ENCODE measurements at regions not wholly inside any gene's neighbourhood (a gene's known extent, or its start where the extent isn't known, plus 50 kb on each side); places are given as distances from the start of the nearest gene placed in this dataset.

DNA sequence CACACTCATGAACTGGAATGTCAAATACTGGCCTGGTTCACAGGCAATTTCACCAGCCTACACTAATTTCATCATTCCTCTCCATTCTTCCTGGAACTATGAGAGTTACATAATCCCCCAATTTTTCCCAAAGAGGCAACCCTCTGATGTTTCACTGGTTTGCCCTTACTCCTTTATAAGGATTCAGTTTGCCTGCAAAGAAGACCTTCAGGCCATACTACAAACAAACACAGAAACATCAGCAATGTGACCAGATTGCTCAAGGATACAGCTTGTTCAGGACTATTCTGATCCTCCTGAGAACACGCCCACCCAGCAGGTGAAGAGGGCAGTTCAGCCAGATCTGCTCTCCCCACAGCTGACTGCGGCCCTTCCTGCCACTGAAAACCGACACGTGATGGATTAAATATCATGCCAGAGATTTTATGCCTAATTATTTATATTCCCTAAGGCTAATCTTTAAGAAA is 215.5 kb downstream of the ETAA1 start:
- no peak for TF ChIP-seq JUN (IDR thresholded peaks at IDR 0.05; ENCODE audit: borderline replicate concordance, insufficient read depth, insufficient read length, low read depth)
- no peak for TF ChIP-seq MYC (IDR thresholded peaks at IDR 0.05; ENCODE audit: low read depth, low read length)
- no peak for TF ChIP-seq FOS (IDR thresholded peaks at IDR 0.05; ENCODE audit: borderline replicate concordance, insufficient read depth, low read length)
- no peak for TF ChIP-seq POLR2AphosphoS5 (IDR thresholded peaks at IDR 0.05; ENCODE audit: insufficient read depth, low read depth, low read length)
- TF ChIP-seq GATA2 (IDR thresholded peaks at IDR 0.05; ENCODE audit: insufficient read depth, insufficient read length, low read depth, low read length): no peak
- TF ChIP-seq, protein P1, sequence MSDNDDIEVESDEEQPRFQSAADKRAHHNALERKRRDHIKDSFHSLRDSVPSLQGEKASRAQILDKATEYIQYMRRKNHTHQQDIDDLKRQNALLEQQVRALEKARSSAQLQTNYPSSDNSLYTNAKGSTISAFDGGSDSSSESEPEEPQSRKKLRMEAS (IDR thresholded peaks at IDR 0.05; ENCODE audit: insufficient read depth, insufficient read length): no peak
- TF ChIP-seq EZH2 (IDR thresholded peaks at IDR 0.05; ENCODE audit: borderline replicate concordance, low read depth, low read length, severe bottlenecking): no peak
- TF ChIP-seq, protein P2, sequence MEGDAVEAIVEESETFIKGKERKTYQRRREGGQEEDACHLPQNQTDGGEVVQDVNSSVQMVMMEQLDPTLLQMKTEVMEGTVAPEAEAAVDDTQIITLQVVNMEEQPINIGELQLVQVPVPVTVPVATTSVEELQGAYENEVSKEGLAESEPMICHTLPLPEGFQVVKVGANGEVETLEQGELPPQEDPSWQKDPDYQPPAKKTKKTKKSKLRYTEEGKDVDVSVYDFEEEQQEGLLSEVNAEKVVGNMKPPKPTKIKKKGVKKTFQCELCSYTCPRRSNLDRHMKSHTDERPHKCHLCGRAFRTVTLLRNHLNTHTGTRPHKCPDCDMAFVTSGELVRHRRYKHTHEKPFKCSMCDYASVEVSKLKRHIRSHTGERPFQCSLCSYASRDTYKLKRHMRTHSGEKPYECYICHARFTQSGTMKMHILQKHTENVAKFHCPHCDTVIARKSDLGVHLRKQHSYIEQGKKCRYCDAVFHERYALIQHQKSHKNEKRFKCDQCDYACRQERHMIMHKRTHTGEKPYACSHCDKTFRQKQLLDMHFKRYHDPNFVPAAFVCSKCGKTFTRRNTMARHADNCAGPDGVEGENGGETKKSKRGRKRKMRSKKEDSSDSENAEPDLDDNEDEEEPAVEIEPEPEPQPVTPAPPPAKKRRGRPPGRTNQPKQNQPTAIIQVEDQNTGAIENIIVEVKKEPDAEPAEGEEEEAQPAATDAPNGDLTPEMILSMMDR (IDR thresholded peaks at IDR 0.05; ENCODE audit: extremely low read depth in 1 of 2, insufficient read depth in 1 of 2, low read depth in 1 of 2, low read length in 2 of 2): no peak
- TF ChIP-seq POLR2A (IDR thresholded peaks at IDR 0.05; ENCODE audit: low read depth, low read length): no peak
- POLR2A ChIA-PET: no interaction called here
- no TSS peak for BruUV-seq (replicated peaks)
- Histone ChIP-seq H3K4me1 (ENCODE audit: control insufficient read depth, extremely low read depth, insufficient read depth, low read length) (peaks cover 6% of the 10 kb centered on the region), H3K9me1 (replicated peaks; ENCODE audit: control insufficient read depth, extremely low read depth, insufficient read depth, low read length) (peaks cover 2% of the 10 kb centered on the region), H3K27ac (ENCODE audit: insufficient read depth, low read depth, low read length) (no peak overlapping the region), H3K27me3 (ENCODE audit: control insufficient read depth in 2 of 2, insufficient read depth in 2 of 2, low read length in 2 of 2) (no peaks in the 10 kb centered on the region), H3K79me2 (ENCODE audit: control insufficient read depth, insufficient read depth, low read length) (no peaks in the 10 kb centered on the region), H2AFZ (ENCODE audit: low read depth, low read length) (no peak overlapping the region), H3K9ac (replicated peaks; ENCODE audit: extremely low read depth, insufficient read depth, low read length) (no peak overlapping the region), H3K4me2 (ENCODE audit: insufficient read depth, low read length) (no peak overlapping the region), H4K20me1 (replicated peaks; ENCODE audit: control insufficient read depth, extremely low read depth, insufficient read depth, low read length) (no peaks in the 10 kb centered on the region), H3K9me3 (replicated peaks; ENCODE audit: control insufficient read depth, insufficient read depth, low read length) (no peaks in the 10 kb centered on the region), H3K36me3 (ENCODE audit: control insufficient read depth in 2 of 2, extremely low read depth in 1 of 2, insufficient read depth in 2 of 2, low read length in 2 of 2) (no peaks in the 10 kb centered on the region), H3K4me3 (replicated peaks in 1 of 3; ENCODE audit: insufficient read depth in 1 of 3, low read depth in 1 of 3, low read length in 3 of 3) (no peak overlapping the region)
- CTCF ChIA-PET: no interaction called here
- FAIRE-seq (no peak), DNase-seq (ENCODE audit: low read depth, low spot score) (no peak)
- dilution Hi-C loops (cut with MboI; ENCODE audit: extremely low pct_ligation_motif_present, low sequenced_read_pairs): no loop called here
- intact Hi-C loops (cut with micrococcal nuclease): no loop called here
